ENCODE measurements at regions not wholly inside any gene's neighbourhood (a gene's known extent, or its start where the extent isn't known, plus 50 kb on each side); places are given as distances from the start of the nearest gene placed in this dataset.
"Not testable (repeated sequence)": the region's sequence is repeated elsewhere in the genome, so short reads cannot be mapped to it uniquely, and the experiment has no call there.

GRCh38 chr10:130662775-130663174, 526.6 kb downstream of the GLRX3 start:
- CTCF ChIA-PET: no interaction called here
- POLR2A ChIA-PET: no interaction called here

GRCh38 chr10:130664526-130664925, 528.3 kb downstream of the GLRX3 start:
- CTCF ChIA-PET: no interaction called here
- POLR2A ChIA-PET: no interaction called here

DNA sequence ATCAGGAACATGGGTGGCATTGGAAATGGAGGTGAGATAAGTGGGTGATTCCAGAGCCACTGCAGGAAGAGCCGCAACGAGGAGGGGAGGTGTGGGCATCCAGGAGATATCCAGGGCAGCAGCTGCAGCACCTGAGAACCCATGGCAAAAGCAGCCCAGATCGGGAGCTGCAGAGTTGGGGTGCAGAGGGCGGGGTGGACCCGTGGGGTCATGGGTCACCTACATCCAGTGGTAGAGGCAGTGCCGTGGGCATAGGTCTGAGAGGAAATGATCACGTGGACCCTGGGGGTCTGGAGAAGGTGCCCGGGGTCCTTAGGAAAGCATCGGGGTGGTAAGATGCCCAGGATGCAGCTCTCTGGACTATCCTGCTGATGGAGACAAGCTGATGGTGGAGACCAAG, 530.0 kb downstream of the GLRX3 start:
- ChIA-PET POLR2A (no interaction called here), CTCF (no interaction called here)

- ChIA-PET CTCF (no interaction called here), POLR2A (no interaction called here)
These were observed 550.6 kb downstream of the GLRX3 start for GRCh38 chr10:130686689-130687300.

DNA sequence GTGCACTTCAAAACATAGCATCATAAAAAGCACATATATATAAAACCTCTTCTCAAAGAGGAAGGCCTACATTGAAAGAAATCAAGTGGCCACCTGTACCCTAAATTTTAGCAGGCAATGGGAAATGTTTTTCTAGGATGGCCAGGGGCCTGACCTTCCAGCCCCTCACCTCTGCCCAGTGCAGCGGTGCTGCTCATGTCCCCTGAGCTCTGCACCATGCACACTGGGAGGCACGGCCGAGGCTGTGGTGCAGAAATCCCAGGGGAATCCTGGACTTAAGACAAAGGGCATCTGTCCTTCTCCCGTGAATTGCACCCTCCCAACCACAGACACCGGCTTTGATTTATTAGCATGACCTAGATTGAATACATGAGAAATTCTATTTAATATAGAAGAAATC, 551.4 kb downstream of the GLRX3 start:
- CTCF ChIA-PET: no interaction called here
- POLR2A ChIA-PET: no interaction called here

GRCh38 chr10:130689743-130690626, 553.8 kb downstream of the GLRX3 start:
- POLR2A ChIA-PET: no interaction called here
- CTCF ChIA-PET: no interaction called here

DNA sequence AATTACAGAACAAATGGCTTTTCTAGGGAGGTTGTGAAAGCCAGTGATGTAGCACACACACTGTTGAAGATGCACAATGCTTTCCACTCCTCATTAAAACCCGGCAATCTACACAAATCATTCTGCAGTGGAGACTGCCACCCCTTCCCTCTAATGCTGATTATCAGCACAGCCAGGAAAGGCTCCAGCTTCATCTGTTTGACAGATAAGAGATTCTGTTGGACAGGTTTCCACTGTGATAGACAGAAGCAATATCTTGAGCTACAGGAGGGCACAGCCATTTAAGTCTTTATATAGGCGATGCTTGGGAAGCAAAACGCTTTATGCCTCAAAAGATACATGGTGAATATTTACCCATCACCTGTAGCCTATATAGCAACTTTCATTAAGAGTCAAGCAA, 555.6 kb downstream of the GLRX3 start:
- ChIA-PET CTCF (no interaction called here), POLR2A (no interaction called here)

DNA sequence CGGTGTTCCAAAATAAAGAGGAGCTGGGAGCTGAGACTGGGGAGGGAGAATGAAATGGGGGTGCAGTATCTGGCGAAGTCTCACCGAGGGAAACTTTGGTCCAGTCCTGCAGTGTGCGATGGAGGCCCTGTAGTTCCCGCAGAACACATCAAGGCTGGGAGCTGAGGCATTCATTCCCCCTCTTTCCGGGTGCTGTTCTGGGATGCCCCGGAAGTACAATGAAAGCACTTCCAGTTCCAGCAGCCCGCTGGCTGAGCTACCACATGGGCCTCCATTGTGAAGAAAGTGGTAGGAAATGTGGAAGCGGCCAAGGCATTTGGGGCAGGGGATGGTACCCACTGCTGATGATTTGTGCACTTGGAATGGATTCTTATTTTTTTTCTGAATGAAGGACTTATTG, 560.7 kb downstream of the GLRX3 start:
- CTCF ChIA-PET: no interaction called here
- POLR2A ChIA-PET: no interaction called here

DNA sequence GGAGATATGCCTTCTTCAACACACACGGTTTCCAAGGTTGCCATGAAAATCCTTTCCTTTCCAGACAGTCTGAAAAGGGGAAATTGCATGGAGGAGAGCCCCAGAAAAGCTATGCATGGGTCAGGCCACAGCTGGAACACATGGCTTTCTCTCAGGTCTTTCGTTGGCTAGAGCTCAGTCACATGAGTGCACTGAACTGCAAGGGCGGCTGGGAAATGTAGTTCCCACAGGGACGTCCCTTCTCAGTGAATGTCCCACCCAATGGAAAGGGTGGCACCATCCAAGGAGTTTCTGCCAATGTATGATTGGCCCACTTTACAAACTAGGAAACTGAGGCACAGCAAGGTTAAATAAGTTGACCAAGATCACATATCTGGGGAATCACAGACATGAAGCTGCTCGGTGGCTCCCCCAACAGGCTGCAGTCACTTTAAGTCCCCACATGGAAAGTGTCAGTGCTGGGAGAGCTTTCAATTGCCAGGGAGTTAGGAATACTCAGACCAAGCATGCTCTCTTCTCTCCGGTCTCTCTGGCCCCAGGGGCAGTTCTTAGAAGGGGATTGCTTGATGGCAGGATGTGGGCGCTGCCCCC, 571.3 kb downstream of the GLRX3 start:
- POLR2A ChIA-PET: no interaction called here
- CTCF ChIA-PET: no interaction called here

DNA sequence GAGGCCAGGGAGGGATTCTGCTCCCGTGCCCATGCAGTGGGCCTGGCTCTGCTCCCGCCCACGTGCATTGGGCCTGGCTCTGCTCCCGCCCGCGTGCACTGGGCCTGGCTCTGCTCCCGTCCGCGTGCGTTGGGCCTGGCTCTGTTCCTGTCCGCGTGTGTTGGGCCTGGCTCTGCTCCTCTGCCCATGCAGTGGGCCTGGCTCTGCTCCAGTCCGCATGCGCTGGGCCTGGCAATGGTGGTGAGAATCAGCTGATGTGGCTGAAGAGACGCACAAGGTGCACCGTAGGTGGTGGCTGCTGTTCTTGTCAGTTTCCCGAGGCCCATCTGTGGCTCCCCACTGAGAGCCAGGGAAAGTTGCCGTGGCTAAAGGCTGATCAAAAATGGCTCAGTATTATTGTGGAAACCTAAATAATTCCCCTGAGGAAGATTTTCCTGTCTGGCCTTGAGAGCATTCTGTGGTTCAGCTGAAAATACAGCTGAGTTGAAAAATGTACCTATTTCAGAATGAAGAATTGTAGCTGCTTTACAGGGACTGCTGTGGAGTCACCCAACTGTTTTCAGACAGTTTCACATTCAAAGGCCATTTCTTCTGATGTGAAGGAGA, 572.4 kb downstream of the GLRX3 start:
- CTCF ChIA-PET: no interaction called here

GRCh38 chr10:130709415-130709814, 573.2 kb downstream of the GLRX3 start:
- ChIA-PET CTCF (no interaction called here), POLR2A (no interaction called here)

More for the DNA sequence above, 572.4 kb downstream of the GLRX3 start:
- POLR2A ChIA-PET: no interaction called here

- ChIA-PET POLR2A (no interaction called here), CTCF (no interaction called here)
These were observed 574.9 kb downstream of the GLRX3 start for GRCh38 chr10:130711072-130711471.

DNA sequence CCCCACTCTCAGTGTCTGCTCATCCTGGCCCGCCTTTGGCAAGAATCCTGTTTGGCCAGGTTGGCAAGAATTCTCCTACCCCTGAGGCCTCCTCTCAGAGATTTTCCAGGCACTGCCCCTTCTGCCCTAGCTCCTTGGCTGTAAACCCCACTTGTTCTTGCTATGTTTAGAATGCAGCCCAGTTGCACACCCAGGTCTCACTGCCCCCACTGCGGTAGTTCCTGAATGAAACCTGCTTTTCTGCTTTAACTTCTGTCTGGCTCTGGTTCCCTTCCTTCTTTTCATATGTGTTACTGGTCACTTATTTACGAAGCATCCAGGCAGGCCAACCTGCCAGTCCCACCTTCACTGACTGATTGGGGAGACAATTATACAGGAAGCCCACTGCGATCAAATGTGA, 576.9 kb downstream of the GLRX3 start:
- CTCF ChIA-PET: no interaction called here
- POLR2A ChIA-PET: no interaction called here

DNA sequence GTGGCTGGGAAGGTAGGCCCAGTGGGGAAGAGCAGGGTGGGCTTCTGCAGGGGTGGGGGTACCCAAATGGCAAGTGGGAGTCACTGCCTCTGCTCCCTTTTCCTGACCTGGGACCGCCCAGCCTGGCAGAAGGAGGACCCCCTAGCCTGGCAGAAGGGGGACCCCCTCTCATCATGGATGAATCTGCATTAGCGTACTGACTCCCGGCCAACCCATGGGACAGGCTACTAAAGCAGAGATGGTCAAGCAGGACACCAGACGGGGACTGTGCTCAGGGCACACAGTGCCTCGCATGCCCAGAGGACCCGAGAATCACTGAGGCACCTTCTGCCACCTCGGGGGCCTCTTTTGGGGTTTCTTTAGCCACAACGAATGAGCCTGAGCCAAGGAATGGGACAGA, 577.5 kb downstream of the GLRX3 start:
- POLR2A ChIA-PET: no interaction called here
- CTCF ChIA-PET: no interaction called here

DNA sequence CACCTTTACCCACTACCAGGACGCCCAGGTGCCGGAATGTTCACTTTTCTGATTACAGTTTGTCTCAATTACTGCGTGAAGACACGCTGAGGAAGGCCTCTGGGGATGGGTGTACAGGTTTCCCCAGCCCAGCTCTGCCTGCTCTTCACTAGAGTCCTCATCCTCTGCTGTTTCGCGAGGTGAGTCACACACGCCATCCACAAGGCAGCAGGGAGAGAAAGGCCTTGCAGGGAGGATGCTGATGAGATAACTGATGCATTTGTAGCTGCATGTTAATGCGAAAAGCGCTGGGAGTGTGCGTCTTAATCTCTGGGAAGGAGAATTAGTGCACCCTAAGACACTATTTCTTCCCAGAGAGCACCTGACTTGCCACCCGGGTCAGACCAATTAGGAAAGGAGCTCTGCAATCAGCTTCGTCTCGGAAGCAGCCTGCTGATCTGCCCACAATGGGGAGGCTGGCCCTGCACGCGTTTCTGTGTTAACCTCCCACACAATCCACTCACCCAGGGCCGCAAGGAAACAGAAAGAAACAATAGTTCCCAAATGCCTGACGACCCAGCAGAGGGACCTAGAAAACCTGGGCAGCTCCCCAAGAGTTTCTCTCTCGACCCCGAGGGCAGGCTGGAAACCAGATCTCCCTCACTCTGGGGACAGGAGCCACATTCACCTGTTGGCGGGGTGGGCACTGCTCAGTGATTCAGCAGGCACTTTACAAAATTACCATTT, 578.7 kb downstream of the GLRX3 start:
- ChIA-PET POLR2A (no interaction called here), CTCF (no interaction called here)

DNA sequence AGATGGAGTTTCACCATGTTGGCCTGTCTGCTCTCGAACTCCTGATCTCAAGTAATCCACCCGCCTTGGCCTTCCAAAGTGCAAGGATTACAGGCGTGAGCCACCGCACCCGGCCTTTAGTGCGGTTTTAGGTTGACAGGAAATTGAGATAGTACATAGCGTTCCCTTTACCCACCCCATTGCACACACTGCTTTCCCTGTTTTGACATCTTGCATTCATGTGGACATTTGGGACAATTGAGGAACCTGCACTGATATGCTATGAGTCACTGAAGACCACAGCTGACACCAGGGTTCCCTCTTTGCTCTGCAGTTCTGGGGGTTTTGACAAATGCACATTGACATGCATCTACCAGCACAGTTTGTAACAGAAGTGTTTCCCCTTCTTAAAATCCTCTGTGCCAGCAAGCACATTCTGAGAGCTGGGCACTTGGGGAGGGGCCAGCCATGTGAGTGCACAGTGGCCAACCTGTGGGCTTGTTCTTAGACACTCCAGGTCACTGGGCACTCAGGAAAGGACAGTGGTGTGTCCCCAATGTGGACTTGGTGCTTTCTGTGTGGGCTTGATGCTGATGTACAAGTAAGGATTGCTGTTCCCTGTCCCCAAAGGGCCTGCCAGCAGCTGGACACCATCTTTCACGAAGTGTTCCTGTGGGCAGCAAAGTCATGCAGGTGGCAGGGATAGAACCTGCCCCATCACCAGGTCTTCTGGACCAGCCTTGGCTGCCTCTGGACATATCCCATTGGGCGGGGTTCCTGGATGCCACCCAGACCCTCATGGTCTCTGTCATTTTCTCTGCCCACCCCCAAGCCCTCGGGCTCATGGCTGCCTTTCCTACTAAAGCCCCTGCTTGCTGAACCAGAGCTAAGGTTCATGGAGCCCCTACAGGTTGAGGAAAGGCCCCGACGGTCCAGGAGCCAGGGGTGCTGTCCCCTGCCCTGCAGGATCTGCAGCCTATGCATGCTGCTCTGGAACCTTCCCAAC, 579.8 kb downstream of the GLRX3 start:
- CTCF ChIA-PET: no interaction called here

GRCh38 chr10:130717083-130717482, 580.9 kb downstream of the GLRX3 start:
- CTCF ChIA-PET: no interaction called here

More for the DNA sequence above, 579.8 kb downstream of the GLRX3 start:
- POLR2A ChIA-PET: no interaction called here

DNA sequence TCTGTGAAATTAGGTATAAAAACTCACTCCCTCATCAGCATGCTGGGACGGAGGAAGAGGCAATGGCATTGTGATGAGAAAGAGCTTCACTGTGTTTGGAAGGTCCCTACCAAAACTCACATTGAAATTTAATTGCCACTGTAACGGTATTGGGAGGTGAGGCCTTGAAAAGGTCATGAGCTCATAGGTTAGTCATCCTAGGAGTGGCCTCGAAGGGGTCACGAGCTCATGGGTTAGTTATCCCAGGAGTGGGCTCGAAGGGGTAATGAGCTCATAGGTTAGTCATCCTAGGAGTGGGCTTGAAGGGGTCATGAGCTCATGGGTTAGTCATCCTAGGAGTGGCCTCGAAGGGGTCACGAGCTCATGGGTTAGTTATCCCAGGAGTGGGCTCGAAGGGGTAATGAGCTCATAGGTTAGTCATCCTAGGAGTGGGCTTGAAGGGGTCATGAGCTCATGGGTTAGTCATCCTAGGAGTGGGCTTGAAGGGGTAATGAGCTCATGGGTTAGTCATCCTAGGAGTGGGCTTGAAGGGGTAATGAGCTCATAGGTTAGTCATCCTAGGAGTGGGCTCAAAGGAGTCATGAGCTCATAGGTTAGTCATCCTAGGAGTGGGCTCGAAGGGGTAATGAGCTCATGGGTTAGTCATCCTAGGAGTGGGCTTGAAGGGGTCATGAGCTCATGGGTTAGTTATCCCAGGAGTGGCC, 582.7 kb downstream of the GLRX3 start:
- POLR2A ChIA-PET, CTCF ChIA-PET: not testable (repeated sequence)

More at GRCh38 chr10:130717083-130717482, 580.9 kb downstream of the GLRX3 start:
- POLR2A ChIA-PET: no interaction called here

DNA sequence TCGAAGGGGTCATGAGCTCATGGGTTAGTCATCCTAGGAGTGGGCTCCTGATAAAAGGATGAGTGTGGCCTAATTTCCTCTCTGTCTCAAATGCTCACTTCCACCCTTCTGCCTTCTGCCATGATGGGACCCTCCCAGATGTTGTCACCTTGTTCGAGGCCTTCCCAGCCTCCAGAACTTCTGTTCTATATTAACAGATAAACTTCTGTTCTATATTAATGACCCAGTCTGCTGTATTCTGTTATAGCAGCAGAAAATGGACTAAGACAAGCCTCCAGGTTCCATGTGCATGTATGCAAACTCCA, 583.2 kb downstream of the GLRX3 start:
- CTCF ChIA-PET: no interaction called here
- POLR2A ChIA-PET: no interaction called here

All from activated CD8-positive, alpha-beta memory T cell treated with anti-CD3 and anti-CD28 coated beads for 36 hours (primary cell).